ENCODE measurements at regions not wholly inside any gene's neighbourhood (a gene's known extent, or its start where the extent isn't known, plus 50 kb on each side); places are given as distances from the start of the nearest gene placed in this dataset.
"Not testable (repeated sequence)": the region's sequence is repeated elsewhere in the genome, so short reads cannot be mapped to it uniquely, and the experiment has no call there.

DNA sequence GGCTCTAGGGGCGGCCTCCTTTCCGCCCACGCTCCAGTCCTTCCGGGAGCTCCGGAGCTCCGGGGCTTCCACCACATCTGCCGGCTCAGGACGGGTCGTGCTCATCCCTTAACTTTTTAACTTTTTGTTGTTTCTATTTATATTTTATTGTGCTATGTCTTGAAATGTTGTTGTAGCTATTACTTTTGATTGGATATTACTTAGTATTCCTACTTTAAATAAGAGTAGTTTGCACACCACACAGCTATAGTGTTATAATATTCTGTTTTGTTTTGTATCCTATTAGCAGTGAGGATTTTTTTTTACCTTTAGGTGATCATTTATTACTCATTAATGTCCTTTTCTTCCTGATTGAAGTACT lies 1612.9 kb downstream of the SPATA31A7 start:
- not testable (repeated sequence) for H3K27me3 ChIP-seq (ENCODE audit: insufficient read depth, low read length, poor library complexity); DNase-seq; H3K79me1 ChIP-seq (ENCODE audit: low read length); H3K27ac ChIP-seq (ENCODE audit: low read depth, low read length); H4K8ac ChIP-seq (ENCODE audit: low read depth, low read length); H3K23ac ChIP-seq (ENCODE audit: low read length); H4K5ac ChIP-seq (ENCODE audit: low read length); H3K4me3 ChIP-seq (ENCODE audit: low read length); H3K36me3 ChIP-seq (ENCODE audit: control insufficient read depth, insufficient read depth, low read length); H2BK15ac ChIP-seq (replicated peaks; ENCODE audit: low read depth); H3K18ac ChIP-seq (ENCODE audit: low read length); H2AK5ac ChIP-seq (ENCODE audit: low read length); H3K4me1 ChIP-seq (ENCODE audit: control insufficient read depth, low read depth, low read length); H3K4me2 ChIP-seq (ENCODE audit: low read length); H2BK120ac ChIP-seq (ENCODE audit: low read depth, low read length); H3K79me2 ChIP-seq (ENCODE audit: control insufficient read depth, insufficient read depth, low read length); H2BK5ac ChIP-seq (ENCODE audit: low read length); H3K4ac ChIP-seq (ENCODE audit: low read depth, low read length); H3K9ac ChIP-seq (ENCODE audit: low read length)
- peak overlapping the region; percentile 93 for H3K56ac ChIP-seq (ENCODE audit: low read length)
- WGBS (ENCODE audit: extremely low coverage, insufficient coverage, low lambda C conversion rate) = no CpG with 5 or more reads among the region's 9 CpGs

DNA sequence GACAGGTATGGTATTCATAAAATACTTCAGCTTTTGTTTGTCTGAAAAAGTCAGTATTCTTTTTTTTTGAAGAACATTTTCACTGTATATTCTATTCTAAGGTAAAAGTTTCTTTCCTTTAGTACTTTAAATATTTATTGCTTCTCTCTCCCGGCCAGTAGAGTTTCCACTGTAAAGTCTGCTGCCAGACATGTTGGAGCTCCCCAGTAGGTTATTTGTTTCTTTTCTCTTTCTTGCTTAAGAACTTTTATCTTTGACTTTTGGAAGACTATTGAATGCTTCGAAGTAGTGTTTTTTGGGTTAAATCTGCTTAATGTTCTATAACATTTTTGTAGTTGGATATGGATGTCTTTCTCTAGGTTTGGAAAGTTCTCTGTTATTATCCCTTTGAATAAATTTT lies 1613.3 kb downstream of the SPATA31A7 start:
- no CpG with 5 or more reads among the region's 2 CpGs for WGBS (ENCODE audit: extremely low coverage, insufficient coverage, low lambda C conversion rate)
- H2BK5ac ChIP-seq (ENCODE audit: low read length); H3K4me1 ChIP-seq (ENCODE audit: control insufficient read depth, low read depth, low read length): not testable (repeated sequence)

GRCh38 chr9:62804314-62804713 lies 1614.5 kb downstream of the SPATA31A7 start:
- H3K36me3 ChIP-seq (ENCODE audit: control insufficient read depth, insufficient read depth, low read length); H2BK5ac ChIP-seq (ENCODE audit: low read length); H4K5ac ChIP-seq (ENCODE audit: low read length); H3K4me1 ChIP-seq (ENCODE audit: control insufficient read depth, low read depth, low read length); H3K4me2 ChIP-seq (ENCODE audit: low read length); H3K79me2 ChIP-seq (ENCODE audit: control insufficient read depth, insufficient read depth, low read length); H3K23ac ChIP-seq (ENCODE audit: low read length); H3K27me3 ChIP-seq (ENCODE audit: insufficient read depth, low read length, poor library complexity); H4K8ac ChIP-seq (ENCODE audit: low read depth, low read length); H3K79me1 ChIP-seq (ENCODE audit: low read length); H3K4ac ChIP-seq (ENCODE audit: low read depth, low read length); DNase-seq; H3K56ac ChIP-seq (ENCODE audit: low read length); H2BK15ac ChIP-seq (replicated peaks; ENCODE audit: low read depth); H3K27ac ChIP-seq (ENCODE audit: low read depth, low read length); H3K4me3 ChIP-seq (ENCODE audit: low read length); H2AK5ac ChIP-seq (ENCODE audit: low read length); H2BK120ac ChIP-seq (ENCODE audit: low read depth, low read length); H3K18ac ChIP-seq (ENCODE audit: low read length); H3K9ac ChIP-seq (ENCODE audit: low read length): not testable (repeated sequence)
- no CpG with 5 or more reads among the region's 1 CpG for WGBS (ENCODE audit: extremely low coverage, insufficient coverage, low lambda C conversion rate)

More for the DNA sequence above, 1613.3 kb downstream of the SPATA31A7 start:
- not testable (repeated sequence) for H3K23ac ChIP-seq (ENCODE audit: low read length); H3K18ac ChIP-seq (ENCODE audit: low read length); H2BK120ac ChIP-seq (ENCODE audit: low read depth, low read length); H4K5ac ChIP-seq (ENCODE audit: low read length); H4K8ac ChIP-seq (ENCODE audit: low read depth, low read length); H3K79me1 ChIP-seq (ENCODE audit: low read length); H3K4me3 ChIP-seq (ENCODE audit: low read length); H3K9ac ChIP-seq (ENCODE audit: low read length); H2BK15ac ChIP-seq (replicated peaks; ENCODE audit: low read depth); H3K27me3 ChIP-seq (ENCODE audit: insufficient read depth, low read length, poor library complexity); H3K56ac ChIP-seq (ENCODE audit: low read length); DNase-seq; H3K4me2 ChIP-seq (ENCODE audit: low read length); H3K79me2 ChIP-seq (ENCODE audit: control insufficient read depth, insufficient read depth, low read length); H3K4ac ChIP-seq (ENCODE audit: low read depth, low read length); H3K27ac ChIP-seq (ENCODE audit: low read depth, low read length); H3K36me3 ChIP-seq (ENCODE audit: control insufficient read depth, insufficient read depth, low read length); H2AK5ac ChIP-seq (ENCODE audit: low read length)

DNA sequence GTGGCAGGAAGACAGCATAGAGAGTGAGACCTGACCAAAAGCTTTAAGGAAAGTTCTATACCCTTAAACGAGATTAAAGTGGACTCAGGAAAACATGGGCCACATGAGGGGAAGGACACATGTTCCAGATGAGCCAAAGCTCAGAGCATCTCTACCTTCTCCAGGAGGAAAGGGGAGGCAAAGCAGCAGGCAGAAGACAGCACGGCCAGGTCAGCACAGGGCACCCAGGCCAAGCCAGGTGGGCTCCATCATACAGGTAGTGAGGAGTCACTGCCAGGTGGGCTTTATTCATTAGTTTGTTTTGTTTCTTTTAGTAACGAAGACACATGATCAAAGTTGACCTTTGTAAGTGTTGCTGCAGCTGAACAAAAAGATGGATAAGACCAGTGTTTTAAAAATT lies 1617.6 kb downstream of the SPATA31A7 start:
- WGBS (ENCODE audit: extremely low coverage, insufficient coverage, low lambda C conversion rate) = no CpG with 5 or more reads among the region's 3 CpGs
- H4K5ac ChIP-seq (ENCODE audit: low read length); H3K79me2 ChIP-seq (ENCODE audit: control insufficient read depth, insufficient read depth, low read length); H3K27ac ChIP-seq (ENCODE audit: low read depth, low read length); H2BK120ac ChIP-seq (ENCODE audit: low read depth, low read length); H2AK5ac ChIP-seq (ENCODE audit: low read length); H2BK5ac ChIP-seq (ENCODE audit: low read length); H3K23ac ChIP-seq (ENCODE audit: low read length); H3K9ac ChIP-seq (ENCODE audit: low read length); H3K4me3 ChIP-seq (ENCODE audit: low read length); H2BK15ac ChIP-seq (replicated peaks; ENCODE audit: low read depth); H3K4me1 ChIP-seq (ENCODE audit: control insufficient read depth, low read depth, low read length); H3K4ac ChIP-seq (ENCODE audit: low read depth, low read length); H4K8ac ChIP-seq (ENCODE audit: low read depth, low read length); H3K27me3 ChIP-seq (ENCODE audit: insufficient read depth, low read length, poor library complexity); H3K18ac ChIP-seq (ENCODE audit: low read length); H3K36me3 ChIP-seq (ENCODE audit: control insufficient read depth, insufficient read depth, low read length); DNase-seq; H3K56ac ChIP-seq (ENCODE audit: low read length); H3K4me2 ChIP-seq (ENCODE audit: low read length); H3K79me1 ChIP-seq (ENCODE audit: low read length): not testable (repeated sequence)

- not testable (repeated sequence) for H3K18ac ChIP-seq (ENCODE audit: low read length); H3K56ac ChIP-seq (ENCODE audit: low read length); H3K4me3 ChIP-seq (ENCODE audit: low read length); H2BK15ac ChIP-seq (replicated peaks; ENCODE audit: low read depth); H3K23ac ChIP-seq (ENCODE audit: low read length); H4K8ac ChIP-seq (ENCODE audit: low read depth, low read length); H3K79me1 ChIP-seq (ENCODE audit: low read length); H3K79me2 ChIP-seq (ENCODE audit: control insufficient read depth, insufficient read depth, low read length); H3K27me3 ChIP-seq (ENCODE audit: insufficient read depth, low read length, poor library complexity); H3K4ac ChIP-seq (ENCODE audit: low read depth, low read length); H2AK5ac ChIP-seq (ENCODE audit: low read length); H3K27ac ChIP-seq (ENCODE audit: low read depth, low read length); DNase-seq; H3K9ac ChIP-seq (ENCODE audit: low read length); H2BK5ac ChIP-seq (ENCODE audit: low read length); H3K4me2 ChIP-seq (ENCODE audit: low read length); H3K4me1 ChIP-seq (ENCODE audit: control insufficient read depth, low read depth, low read length); H4K5ac ChIP-seq (ENCODE audit: low read length); H3K36me3 ChIP-seq (ENCODE audit: control insufficient read depth, insufficient read depth, low read length); H2BK120ac ChIP-seq (ENCODE audit: low read depth, low read length)
- no CpG with 5 or more reads among the region's 3 CpGs for WGBS (ENCODE audit: extremely low coverage, insufficient coverage, low lambda C conversion rate)
These were observed 1618.2 kb downstream of the SPATA31A7 start for GRCh38 chr9:62808081-62808480.

GRCh38 chr9:62810318-62810717 lies 1620.5 kb downstream of the SPATA31A7 start:
- not testable (repeated sequence) for H2BK15ac ChIP-seq (replicated peaks; ENCODE audit: low read depth); DNase-seq; H2AK5ac ChIP-seq (ENCODE audit: low read length); H2BK120ac ChIP-seq (ENCODE audit: low read depth, low read length); H3K9ac ChIP-seq (ENCODE audit: low read length); H4K8ac ChIP-seq (ENCODE audit: low read depth, low read length); H3K4me1 ChIP-seq (ENCODE audit: control insufficient read depth, low read depth, low read length); H3K4me2 ChIP-seq (ENCODE audit: low read length); H3K79me2 ChIP-seq (ENCODE audit: control insufficient read depth, insufficient read depth, low read length); H3K56ac ChIP-seq (ENCODE audit: low read length); H3K4ac ChIP-seq (ENCODE audit: low read depth, low read length); H3K79me1 ChIP-seq (ENCODE audit: low read length); H3K18ac ChIP-seq (ENCODE audit: low read length); H4K5ac ChIP-seq (ENCODE audit: low read length); H3K27ac ChIP-seq (ENCODE audit: low read depth, low read length); H3K36me3 ChIP-seq (ENCODE audit: control insufficient read depth, insufficient read depth, low read length); H2BK5ac ChIP-seq (ENCODE audit: low read length); H3K27me3 ChIP-seq (ENCODE audit: insufficient read depth, low read length, poor library complexity); H3K4me3 ChIP-seq (ENCODE audit: low read length); H3K23ac ChIP-seq (ENCODE audit: low read length)
- no CpG with 5 or more reads among the region's 6 CpGs for WGBS (ENCODE audit: extremely low coverage, insufficient coverage, low lambda C conversion rate)
